ENCODE measurements at regions not wholly inside any gene's neighbourhood (a gene's known extent, or its start where the extent isn't known, plus 50 kb on each side); places are given as distances from the start of the nearest gene placed in this dataset.
A peak's percentile ranks its signal among the peaks of the same experiment; 100 is the strongest.

GRCh38 chr10:10831085-10831484, 186.6 kb upstream of the CELF2 start:
- Histone ChIP-seq H3K4me2 (ENCODE audit: low read depth, low read length) (peak overlapping the region; percentile 18; the same call in 1 of the 2 replicates), H3K79me1 (ENCODE audit: low read depth in 1 of 2, low read length in 2 of 2) (no peaks in the 10 kb centered on the region), H3K27me3 (ENCODE audit: control insufficient read depth, insufficient read depth, low read length) (no peaks in the 10 kb centered on the region), H2AK5ac (ENCODE audit: low read depth, low read length) (peak overlapping the region; percentile 29), H3K23ac (ENCODE audit: low read depth, low read length) (peak overlapping the region; percentile 29; the same call in 1 of the 2 replicates), H3K36me3 (ENCODE audit: control insufficient read depth, insufficient read depth, low read length) (no peaks in the 10 kb centered on the region), H2BK120ac (ENCODE audit: low read depth, low read length) (peak overlapping the region; percentile 21; the same call in 1 of the 2 replicates), H3K9me1 (ENCODE audit: insufficient read depth, low read length) (peaks cover 7% of the 10 kb centered on the region), H3K9me3 (ENCODE audit: control insufficient read depth, insufficient read depth, low read length) (no peaks in the 10 kb centered on the region), H2BK20ac (ENCODE audit: low read depth, low read length) (peak overlapping the region; percentile 64; the same call in 1 of the 2 replicates), H2AFZ (replicated peaks; ENCODE audit: low read length, poor library complexity) (peak overlapping the region; percentile 84), H2BK15ac (ENCODE audit: low read depth, low read length) (peak overlapping the region; percentile 29; the same call in 2 of the 3 replicates), H3K4ac (ENCODE audit: low read depth, low read length) (peak overlapping the region; percentile 59), H3K56ac (ENCODE audit: extremely low read depth, insufficient read depth, low read length) (no peak overlapping the region), H3K27ac (ENCODE audit: insufficient read depth, low read length) (peak overlapping the region; percentile 55), H2AK9ac (replicated peaks; ENCODE audit: low read depth, low read length, poor library complexity) (peak overlapping the region; percentile 84), H3K14ac (replicated peaks; ENCODE audit: low read depth, low read length) (peak overlapping the region; percentile 61), H3K4me3 (ENCODE audit: insufficient read depth, low read depth, low read length) (no peak overlapping the region), H4K91ac (ENCODE audit: insufficient read depth, low read depth, low read length) (peak overlapping the region; percentile 86), H4K5ac (ENCODE audit: low read depth, low read length) (peak overlapping the region; percentile 50), H2BK5ac (ENCODE audit: low read depth, low read length, poor library complexity, severe bottlenecking) (peak overlapping the region; percentile 97), H3K4me1 (ENCODE audit: control insufficient read depth, insufficient read depth, low read length) (peaks cover 9% of the 10 kb centered on the region), H3K9ac (ENCODE audit: low read depth, low read length) (no peak overlapping the region), H4K8ac (ENCODE audit: low read depth in 2 of 2, low read length in 2 of 2) (peak overlapping the region; percentile 8 to 79; a peak in 3 of 4 replicates), H3K18ac (ENCODE audit: low read depth, low read length) (peak overlapping the region; percentile 26), H4K20me1 (ENCODE audit: insufficient read depth, low read length) (no peaks in the 10 kb centered on the region)
- ATAC-seq (ENCODE audit: low read depth) (peak; percentile 61), DNase-seq (peak; percentile 91)
- TF ChIP-seq RFX5 (IDR thresholded peaks at IDR 0.05; ENCODE audit: low read depth, low read length) = no peak
- TF ChIP-seq, protein P1, sequence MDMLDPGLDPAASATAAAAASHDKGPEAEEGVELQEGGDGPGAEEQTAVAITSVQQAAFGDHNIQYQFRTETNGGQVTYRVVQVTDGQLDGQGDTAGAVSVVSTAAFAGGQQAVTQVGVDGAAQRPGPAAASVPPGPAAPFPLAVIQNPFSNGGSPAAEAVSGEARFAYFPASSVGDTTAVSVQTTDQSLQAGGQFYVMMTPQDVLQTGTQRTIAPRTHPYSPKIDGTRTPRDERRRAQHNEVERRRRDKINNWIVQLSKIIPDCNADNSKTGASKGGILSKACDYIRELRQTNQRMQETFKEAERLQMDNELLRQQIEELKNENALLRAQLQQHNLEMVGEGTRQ (IDR thresholded peaks at IDR 0.05; ENCODE audit: low read depth, low read length) = no peak
- TF ChIP-seq CHD1 (IDR thresholded peaks at IDR 0.05; ENCODE audit: low read depth, low read length) = 0 out of 2 replicates have a peak, but pooled peaks have one; percentile 51
- peak; percentile 18; the same call in 1 of the 2 replicates for TF ChIP-seq CEBPB (IDR thresholded peaks at IDR 0.05; ENCODE audit: low read depth, low read length)
- peak; percentile 12 for TF ChIP-seq RCOR1 (IDR thresholded peaks at IDR 0.05; ENCODE audit: insufficient replicate concordance, low read length)
- peak; percentile 83 for TF ChIP-seq FOS (IDR thresholded peaks at IDR 0.05; ENCODE audit: low read depth, low read length)
- TF ChIP-seq BHLHE40 (IDR thresholded peaks at IDR 0.05; ENCODE audit: low read depth, low read length) = no peak
- TF ChIP-seq RAD21 (IDR thresholded peaks at IDR 0.05; ENCODE audit: low read length) = peak; percentile 35
- peak; percentile 16; the same call in 1 of the 2 replicates for TF ChIP-seq NFE2L2 (IDR thresholded peaks at IDR 0.05; ENCODE audit: low read depth, low read length)
- 0 out of 2 replicates have a peak, but pooled peaks have one; percentile 23 for TF ChIP-seq MAZ (IDR thresholded peaks at IDR 0.05; ENCODE audit: borderline replicate concordance, low read depth, low read length)
- peak; percentile 12; the same call in 1 of the 2 replicates for TF ChIP-seq SMC3 (IDR thresholded peaks at IDR 0.05; ENCODE audit: low read depth, low read length)
- CTCF ChIA-PET = no interaction called here
- in situ Hi-C loops (cut with MboI; ENCODE audit: low sequenced_read_pairs) = no loop called here
- no CpG with 5 or more reads among the region's 8 CpGs for WGBS, 2 experiments (ENCODE audit: extremely low coverage in 2 of 2, insufficient read length in 1 of 2)
- intact Hi-C loops (cut with micrococcal nuclease) = no loop called here
- POLR2A ChIA-PET (ENCODE audit: unreplicated experiment) = no interaction called here
- no TSS peak for BruUV-seq (replicated peaks)
- dilution Hi-C loops (cut with HindIII; ENCODE audit: low sequenced_read_pairs, unreplicated experiment) = no loop called here

Data from IMR-90 (cell line).